HUES48 (cell line): ENCODE measurements at regions not wholly inside any gene's neighbourhood (a gene's known extent, or its start where the extent isn't known, plus 50 kb on each side); places are given as distances from the start of the nearest gene placed in this dataset.
"Not testable (repeated sequence)": the region's sequence is repeated elsewhere in the genome, so short reads cannot be mapped to it uniquely, and the experiment has no call there.

ENCODE experiments used
- H3K27ac ChIP-seq: one replicate; pipeline ENCODE4 v1.7.0; 2013; ENCODE audit warnings: low read depth, low read length, inconsistent platforms
- H3K27me3 ChIP-seq: 2 replicates; pipeline ENCODE4 v1.6.1; 2013; ENCODE audit warnings: mild to moderate bottlenecking, low read length; ENCODE audit not compliant: control insufficient read depth, insufficient read depth
- H3K36me3 ChIP-seq: 2 replicates; pipeline ENCODE4 v1.6.1; 2013; ENCODE audit warnings: low read length; ENCODE audit not compliant: control insufficient read depth, insufficient read depth
- H3K4me1 ChIP-seq: 2 replicates; pipeline ENCODE4 v1.6.1; 2013; ENCODE audit warnings: mild to moderate bottlenecking, low read length; ENCODE audit not compliant: control insufficient read depth, insufficient read depth
- H3K4me3 ChIP-seq: 2 replicates; pipeline ENCODE4 v1.5.1; 2013; ENCODE audit warnings: mild to moderate bottlenecking, low read depth, low read length
- H3K9ac ChIP-seq: 2 replicates; pipeline ENCODE4 v1.6.1; 2013; ENCODE audit warnings: mild to moderate bottlenecking, low read depth, low read length, moderate library complexity
- H3K9me3 ChIP-seq: 2 replicates; pipeline ENCODE4 v1.6.1; 2013; ENCODE audit warnings: low read length; ENCODE audit not compliant: control insufficient read depth, insufficient read depth

- Histone ChIP-seq H3K4me1 (0 out of 2 replicates have a peak, but pooled peaks cover 5% of the 10 kb centered on the region), H3K27ac (no peak overlapping the region), H3K27me3 (no peaks in the 10 kb centered on the region), H3K4me3 (no peak overlapping the region), H3K9me3 (no peaks in the 10 kb centered on the region), H3K9ac (no peak overlapping the region), H3K36me3 (no peaks in the 10 kb centered on the region)
Measured at GRCh38 chr4:75287738-75288517, 226.3 kb downstream of the RCHY1 start.

- no peak overlapping the region for H3K4me3 ChIP-seq
- H3K4me1 ChIP-seq, result 0 out of 2 replicates have a peak, but pooled peaks cover 5% of the 10 kb centered on the region
- H3K9ac ChIP-seq, result no peak overlapping the region
- no peak overlapping the region for H3K27ac ChIP-seq
- no peaks in the 10 kb centered on the region for H3K27me3 ChIP-seq
- no peaks in the 10 kb centered on the region for H3K9me3 ChIP-seq
- H3K36me3 ChIP-seq, result no peaks in the 10 kb centered on the region
Measured at GRCh38 chr4:75285837-75286236, 228.4 kb downstream of the RCHY1 start.

GRCh38 chr4:75284831-75285230, 229.4 kb downstream of the RCHY1 start:
- Histone ChIP-seq H3K27ac (no peak overlapping the region), H3K9ac (no peak overlapping the region), H3K9me3 (no peaks in the 10 kb centered on the region), H3K36me3 (no peaks in the 10 kb centered on the region), H3K4me1 (no peaks in the 10 kb centered on the region), H3K4me3 (no peak overlapping the region), H3K27me3 (no peaks in the 10 kb centered on the region)

- not testable (repeated sequence) for H3K36me3 ChIP-seq, H3K4me3 ChIP-seq, H3K9me3 ChIP-seq
Measured at GRCh38 chr4:75280461-75280860, 233.7 kb downstream of the RCHY1 start.

GRCh38 chr4:75259306-75259705, 254.9 kb downstream of the RCHY1 start:
- no peaks in the 10 kb centered on the region for H3K9me3 ChIP-seq
- H3K4me1 ChIP-seq, result 0 out of 2 replicates have a peak, but pooled peaks cover 3% of the 10 kb centered on the region
- no peaks in the 10 kb centered on the region for H3K27me3 ChIP-seq
- H3K4me3 ChIP-seq, result no peak overlapping the region
- H3K27ac ChIP-seq, result no peak overlapping the region
- H3K36me3 ChIP-seq, result no peaks in the 10 kb centered on the region
- H3K9ac ChIP-seq, result no peak overlapping the region

More at GRCh38 chr4:75280461-75280860, 233.7 kb downstream of the RCHY1 start:
- not testable (repeated sequence) for H3K27me3 ChIP-seq, H3K27ac ChIP-seq, H3K9ac ChIP-seq, H3K4me1 ChIP-seq

- H3K36me3 ChIP-seq, result no peaks in the 10 kb centered on the region
- no peaks in the 10 kb centered on the region for H3K27me3 ChIP-seq
- H3K9ac ChIP-seq, result no peak overlapping the region
- no peaks in the 10 kb centered on the region for H3K9me3 ChIP-seq
- H3K4me3 ChIP-seq, result no peak overlapping the region
- H3K27ac ChIP-seq, result no peak overlapping the region
- H3K4me1 ChIP-seq, result 0 out of 2 replicates have a peak, but pooled peaks cover 3% of the 10 kb centered on the region
Measured at GRCh38 chr4:75255261-75255660, 258.9 kb downstream of the RCHY1 start.

GRCh38 chr4:75254745-75255144, 259.5 kb downstream of the RCHY1 start:
- Histone ChIP-seq H3K27me3 (no peaks in the 10 kb centered on the region), H3K27ac (no peak overlapping the region), H3K36me3 (no peaks in the 10 kb centered on the region), H3K4me1 (no peaks in the 10 kb centered on the region), H3K9me3 (no peaks in the 10 kb centered on the region), H3K9ac (no peak overlapping the region), H3K4me3 (no peak overlapping the region)

GRCh38 chr4:75253094-75253493, 261.1 kb downstream of the RCHY1 start:
- H3K4me3 ChIP-seq, H3K9me3 ChIP-seq, H3K27ac ChIP-seq, H3K36me3 ChIP-seq, H3K27me3 ChIP-seq, H3K4me1 ChIP-seq, H3K9ac ChIP-seq: not testable (repeated sequence)

GRCh38 chr4:75251547-75251946, 262.7 kb downstream of the RCHY1 start:
- Histone ChIP-seq H3K4me3 (no peak overlapping the region), H3K4me1 (no peaks in the 10 kb centered on the region), H3K36me3 (no peaks in the 10 kb centered on the region), H3K9ac (no peak overlapping the region), H3K9me3 (no peaks in the 10 kb centered on the region), H3K27ac (no peak overlapping the region), H3K27me3 (no peaks in the 10 kb centered on the region)

GRCh38 chr4:75249739-75250138, 264.5 kb downstream of the RCHY1 start:
- H3K4me3 ChIP-seq, result no peak overlapping the region
- no peaks in the 10 kb centered on the region for H3K36me3 ChIP-seq
- no peak overlapping the region for H3K27ac ChIP-seq
- no peaks in the 10 kb centered on the region for H3K9me3 ChIP-seq
- no peaks in the 10 kb centered on the region for H3K4me1 ChIP-seq
- H3K9ac ChIP-seq, result no peak overlapping the region
- H3K27me3 ChIP-seq, result no peaks in the 10 kb centered on the region

GRCh38 chr4:75248770-75249407, 265.3 kb downstream of the RCHY1 start:
- no peaks in the 10 kb centered on the region for H3K27me3 ChIP-seq
- H3K4me1 ChIP-seq, result no peaks in the 10 kb centered on the region
- no peaks in the 10 kb centered on the region for H3K9me3 ChIP-seq
- no peak overlapping the region for H3K4me3 ChIP-seq
- no peak overlapping the region for H3K9ac ChIP-seq
- H3K27ac ChIP-seq, result no peak overlapping the region
- H3K36me3 ChIP-seq, result no peaks in the 10 kb centered on the region
